HG02884 (cell line): ENCODE measurements at regions not wholly inside any gene's neighbourhood (a gene's known extent, or its start where the extent isn't known, plus 50 kb on each side); places are given as distances from the start of the nearest gene placed in this dataset.

Source experiments
- ATAC-seq: cut with Tn5 transposase; IDR thresholded peaks from one replicate; pipeline ENCODE4 v1.9.1; 2021; ENCODE audit warnings: mild to moderate bottlenecking, moderate library complexity; ENCODE audit not compliant: unreplicated experiment

GRCh38 chr4:60116592-60116991 is 1083.5 kb upstream of the ADGRL3 start:
- ATAC-seq: no peak

GRCh38 chr4:60117726-60118323 is 1082.3 kb upstream of the ADGRL3 start:
- ATAC-seq: no peak

- no peak for ATAC-seq
Observed at GRCh38 chr4:60122820-60123219, 1077.3 kb upstream of the ADGRL3 start.

- ATAC-seq: no peak
Observed at GRCh38 chr4:60128888-60129287, 1071.2 kb upstream of the ADGRL3 start.

- no peak for ATAC-seq
Observed at GRCh38 chr4:60129740-60130139, 1070.4 kb upstream of the ADGRL3 start.

GRCh38 chr4:60133375-60133774 is 1066.8 kb upstream of the ADGRL3 start:
- ATAC-seq: no peak

GRCh38 chr4:60134099-60134498 is 1066.0 kb upstream of the ADGRL3 start:
- ATAC-seq: no peak

- no peak for ATAC-seq
Observed at GRCh38 chr4:60155088-60155487, 1045.0 kb upstream of the ADGRL3 start.

- no peak for ATAC-seq
Observed at GRCh38 chr4:60173103-60173502, 1027.0 kb upstream of the ADGRL3 start.

GRCh38 chr4:60173718-60174117 is 1026.4 kb upstream of the ADGRL3 start:
- no peak for ATAC-seq

- no peak for ATAC-seq
Observed at GRCh38 chr4:60175241-60175640, 1024.9 kb upstream of the ADGRL3 start.

- ATAC-seq: no peak
Observed at GRCh38 chr4:60187428-60187827, 1012.7 kb upstream of the ADGRL3 start.

- ATAC-seq: no peak
Observed at GRCh38 chr4:60189286-60189685, 1010.8 kb upstream of the ADGRL3 start.

- ATAC-seq: no peak
Observed at GRCh38 chr4:60194214-60194613, 1005.9 kb upstream of the ADGRL3 start.

- no peak for ATAC-seq
Observed at GRCh38 chr4:60195256-60195655, 1004.9 kb upstream of the ADGRL3 start.

- ATAC-seq: peak; percentile 88
Observed at GRCh38 chr4:60201052-60201673, 999.0 kb upstream of the ADGRL3 start.

- no peak for ATAC-seq
Observed at GRCh38 chr4:60209588-60209987, 990.5 kb upstream of the ADGRL3 start.

- no peak for ATAC-seq
Observed at GRCh38 chr4:60215906-60216305, 984.2 kb upstream of the ADGRL3 start.

GRCh38 chr4:60216752-60217151 is 983.4 kb upstream of the ADGRL3 start:
- no peak for ATAC-seq

GRCh38 chr4:60221866-60222265 is 978.3 kb upstream of the ADGRL3 start:
- ATAC-seq: no peak

GRCh38 chr4:60223208-60223923 is 976.8 kb upstream of the ADGRL3 start:
- no peak for ATAC-seq

- ATAC-seq: no peak
Observed at GRCh38 chr4:60241866-60242265, 958.3 kb upstream of the ADGRL3 start.
